GM19467 (cell line): ENCODE measurements at regions not wholly inside any gene's neighbourhood (a gene's known extent, or its start where the extent isn't known, plus 50 kb on each side); places are given as distances from the start of the nearest gene placed in this dataset.

Source experiments
- ATAC-seq: cut with Tn5 transposase; IDR thresholded peaks from one replicate; pipeline ENCODE4 v1.9.1; 2021; ENCODE audit warnings: mild to moderate bottlenecking, moderate library complexity; ENCODE audit not compliant: unreplicated experiment

GRCh38 chr1:221067721-221068120 is 188.5 kb downstream of the HLX start:
- ATAC-seq, result no peak

- peak; percentile 89 for ATAC-seq
Measured at GRCh38 chr1:221069178-221069903, 190.1 kb downstream of the HLX start.

- ATAC-seq, result no peak
Measured at GRCh38 chr1:221069986-221070385, 190.7 kb downstream of the HLX start.

- ATAC-seq, result no peak
Measured at GRCh38 chr1:221071777-221072176, 192.5 kb downstream of the HLX start.

GRCh38 chr1:221072214-221072613 is 193.0 kb downstream of the HLX start:
- ATAC-seq, result no peak

DNA sequence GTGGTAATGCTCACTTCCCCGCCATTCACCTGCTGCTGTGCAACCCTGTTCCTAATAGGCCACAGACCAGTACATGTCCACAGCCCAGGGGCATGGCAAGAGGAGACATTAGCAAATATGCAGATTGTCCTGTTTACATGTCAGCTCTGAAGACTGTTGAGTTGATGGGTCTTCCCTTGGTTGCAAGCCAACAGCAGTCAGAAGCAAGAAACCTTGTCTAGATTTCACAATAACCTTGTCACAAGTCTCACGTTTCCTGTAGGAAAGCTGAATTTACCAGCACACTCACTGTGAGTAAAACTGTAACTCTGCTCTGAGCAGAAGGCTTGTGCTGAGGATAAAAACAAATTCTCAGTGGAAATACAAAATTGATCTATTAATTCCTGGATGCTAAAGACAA is 195.1 kb downstream of the HLX start:
- no peak for ATAC-seq

GRCh38 chr1:221075911-221076310 is 196.7 kb downstream of the HLX start:
- no peak for ATAC-seq

- no peak for ATAC-seq
Measured at GRCh38 chr1:221076391-221076811, 197.2 kb downstream of the HLX start.

DNA sequence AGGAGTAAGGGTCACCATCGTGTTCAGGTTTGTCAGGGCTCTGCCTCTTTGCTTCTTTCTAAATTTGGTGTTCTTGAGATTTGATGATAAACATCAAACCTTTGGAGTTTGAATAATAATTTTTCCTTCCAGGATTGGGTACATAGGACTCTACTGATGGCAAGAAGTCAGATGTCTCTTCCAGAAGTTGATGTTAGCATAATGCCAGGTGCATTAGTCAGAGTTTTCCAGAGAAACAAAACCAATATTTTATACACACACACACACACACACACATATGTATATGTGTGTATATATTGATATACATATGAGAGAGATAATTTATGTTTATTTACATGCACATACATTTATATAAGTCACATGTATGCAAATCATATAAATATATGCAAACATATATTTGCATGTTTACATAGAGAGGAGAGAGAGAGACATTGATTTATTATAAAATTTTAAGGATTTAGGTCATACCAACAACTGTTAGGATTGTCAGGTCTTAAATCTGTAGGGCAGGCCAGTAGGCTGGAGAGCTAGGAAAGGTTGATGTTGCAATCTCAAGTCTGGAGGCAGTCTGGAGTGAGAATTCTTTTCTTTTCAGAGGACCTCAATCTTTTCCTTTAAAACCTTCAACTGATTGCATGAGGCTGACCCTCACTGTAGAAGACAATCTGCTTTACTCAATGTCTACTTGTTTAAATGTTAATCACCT is 199.2 kb downstream of the HLX start:
- no peak for ATAC-seq

GRCh38 chr1:221083902-221084301 is 204.7 kb downstream of the HLX start:
- ATAC-seq, result no peak

- no peak for ATAC-seq
Measured at GRCh38 chr1:221084681-221085080, 205.4 kb downstream of the HLX start.

DNA sequence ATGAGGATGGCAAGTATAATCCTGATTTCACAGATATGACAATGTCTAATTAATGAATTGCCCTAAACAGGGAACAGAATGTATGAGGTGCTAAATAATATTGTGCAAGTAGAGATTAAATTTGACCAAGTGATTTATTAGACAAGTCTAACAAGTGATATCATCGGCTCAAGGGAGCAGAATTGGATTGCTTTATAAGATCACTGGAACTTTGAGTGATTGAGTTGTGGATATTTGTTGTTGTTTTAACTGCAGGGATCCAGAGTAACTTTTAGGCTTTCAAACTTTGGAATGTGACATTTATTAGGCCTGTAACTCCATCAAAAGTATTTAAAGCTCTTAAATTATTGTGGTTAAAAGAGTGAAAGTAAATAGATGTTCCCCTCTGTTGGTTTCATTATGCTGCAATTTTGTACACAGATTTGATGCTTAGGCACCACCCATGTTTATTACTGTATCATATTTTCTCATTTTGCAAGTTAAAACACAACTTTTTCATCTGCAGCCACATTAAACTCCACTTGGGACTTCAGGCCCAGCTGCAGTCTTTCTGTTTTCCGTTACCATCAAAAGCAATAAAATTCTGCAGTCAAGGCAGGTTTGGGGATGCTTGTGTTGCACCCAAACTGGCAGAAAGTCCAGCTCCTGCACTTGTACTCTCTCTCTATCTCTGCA is 206.6 kb downstream of the HLX start:
- no peak for ATAC-seq

DNA sequence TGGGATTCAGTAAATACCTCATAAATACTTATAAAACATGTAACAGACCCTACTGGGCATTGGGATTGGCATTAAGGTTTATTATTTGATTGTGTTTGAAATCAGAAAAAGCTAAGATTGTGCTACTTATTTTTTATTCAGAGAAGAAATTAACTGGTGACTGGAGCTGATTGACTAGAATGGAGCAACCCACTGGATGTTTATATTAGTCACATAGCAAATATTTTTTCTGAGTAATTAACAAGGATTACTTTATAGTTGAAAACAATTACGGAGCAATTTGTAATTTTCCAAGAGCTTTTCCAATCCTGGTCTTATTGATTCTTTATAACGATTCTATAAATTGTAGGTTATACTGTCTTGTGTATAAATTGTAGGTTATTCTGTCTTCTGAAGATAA is 208.7 kb downstream of the HLX start:
- ATAC-seq, result no peak

DNA sequence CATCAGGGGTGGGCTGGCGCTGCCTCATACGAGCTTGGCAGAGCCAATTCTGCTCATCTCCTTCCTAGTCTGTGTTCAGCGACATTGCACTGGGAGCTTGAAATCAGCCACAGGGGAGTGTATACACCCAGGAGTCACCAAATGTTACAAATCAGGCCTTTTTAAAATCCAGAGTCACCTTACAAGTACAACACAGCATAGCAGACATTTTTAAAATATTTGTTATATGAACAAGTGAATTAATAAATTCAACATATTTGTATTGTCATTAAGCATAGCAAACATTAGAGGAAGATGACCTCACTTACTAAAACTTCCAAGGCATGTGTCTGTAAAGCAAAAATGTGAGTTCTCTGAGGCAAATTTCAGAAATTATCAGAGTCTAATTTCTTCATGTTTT is 210.0 kb downstream of the HLX start:
- no peak for ATAC-seq

- no peak for ATAC-seq
Measured at GRCh38 chr1:221089803-221090202, 210.6 kb downstream of the HLX start.

- ATAC-seq, result no peak
Measured at GRCh38 chr1:221093903-221094791, 214.9 kb downstream of the HLX start.

DNA sequence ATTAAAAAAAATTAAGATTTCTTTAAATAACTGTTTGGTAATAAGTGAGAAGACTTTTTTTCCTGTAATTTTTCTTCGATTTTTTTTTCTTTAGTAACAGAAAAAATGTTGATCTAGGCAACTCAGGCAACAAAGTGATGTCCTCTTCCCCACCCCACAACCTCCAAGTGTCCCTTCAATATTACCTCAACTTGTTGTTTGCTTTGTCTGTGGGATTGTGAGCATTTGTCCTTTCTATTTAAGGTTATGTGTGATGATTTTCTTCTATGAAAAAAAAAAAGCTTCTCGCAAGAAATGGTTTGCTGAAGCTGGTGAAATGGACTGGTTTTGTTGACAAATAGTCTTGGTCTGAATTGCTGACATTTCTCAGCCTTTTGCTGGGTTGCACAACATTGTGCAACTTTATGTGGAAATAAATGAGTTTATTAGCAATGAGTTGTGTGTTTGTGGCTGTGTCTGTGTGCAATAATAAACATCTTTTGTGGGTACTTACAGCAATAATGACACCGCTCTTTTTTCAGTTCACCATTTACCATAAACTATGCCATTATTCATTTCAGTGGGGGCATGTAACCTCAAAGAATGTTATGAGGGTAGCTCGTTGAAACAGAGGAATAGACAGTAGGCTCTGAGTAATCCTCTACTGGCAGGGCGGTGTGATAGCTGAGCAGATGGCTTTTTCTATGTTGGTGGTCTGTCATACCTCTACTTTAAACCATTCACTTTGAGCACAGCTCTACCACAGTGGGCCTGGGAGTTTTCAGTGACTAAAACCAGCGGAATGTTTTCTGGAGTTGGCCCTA is 218.4 kb downstream of the HLX start:
- no peak for ATAC-seq

DNA sequence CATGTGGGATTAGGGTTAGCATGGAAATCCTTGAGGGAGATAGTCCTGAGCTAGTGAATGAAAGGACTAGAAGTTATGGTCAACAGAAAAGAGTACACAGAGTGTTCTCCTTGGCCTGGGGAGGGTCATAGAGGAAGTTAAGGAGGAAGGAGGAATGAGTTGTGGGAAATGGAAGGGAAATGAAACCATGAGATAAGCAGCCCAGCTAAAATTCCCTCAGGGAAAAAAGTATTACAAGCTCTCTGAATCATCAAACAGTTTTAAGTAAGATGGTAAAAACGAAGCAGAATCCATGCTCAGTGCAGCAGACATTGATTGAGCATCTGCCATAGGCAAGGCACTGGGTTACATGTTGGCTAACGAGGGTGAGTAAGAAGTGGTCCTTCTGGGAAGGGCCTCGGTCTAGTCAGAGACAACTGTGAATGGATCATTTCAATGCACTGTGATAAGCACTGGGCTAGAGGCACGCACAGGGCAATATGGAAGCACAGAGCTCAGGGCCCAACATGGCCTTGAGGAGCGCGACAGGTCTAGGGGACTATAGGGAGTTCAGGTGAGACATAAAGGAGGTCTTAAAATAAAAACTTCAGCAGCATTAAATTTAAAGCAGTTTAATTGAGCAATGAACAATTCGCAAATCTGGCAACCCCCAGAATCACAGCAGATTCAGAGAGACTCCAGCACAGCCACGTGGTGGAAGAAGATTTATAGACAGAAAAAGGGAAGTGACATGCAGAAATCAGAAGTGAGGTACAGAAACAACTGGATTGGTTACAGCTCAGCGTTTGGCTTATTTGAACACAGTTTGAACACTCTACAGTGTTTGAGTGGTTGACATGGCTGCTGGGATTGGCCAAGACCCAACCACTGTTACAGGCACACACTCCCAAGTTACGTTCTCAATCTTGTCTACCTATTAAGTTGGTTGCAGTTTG is 219.5 kb downstream of the HLX start:
- ATAC-seq, result no peak
